DMS53 treated with DMSO at 0.1 percent for 48 hours (cell line): ENCODE measurements at regions not wholly inside any gene's neighbourhood (a gene's known extent, or its start where the extent isn't known, plus 50 kb on each side); places are given as distances from the start of the nearest gene placed in this dataset.

Source experiments
- DNase-seq: peaks from one replicate; lab custom pipeline; 2025; ENCODE audit not compliant: unreplicated experiment; lab: John Stamatoyannopoulos, UW

DNA sequence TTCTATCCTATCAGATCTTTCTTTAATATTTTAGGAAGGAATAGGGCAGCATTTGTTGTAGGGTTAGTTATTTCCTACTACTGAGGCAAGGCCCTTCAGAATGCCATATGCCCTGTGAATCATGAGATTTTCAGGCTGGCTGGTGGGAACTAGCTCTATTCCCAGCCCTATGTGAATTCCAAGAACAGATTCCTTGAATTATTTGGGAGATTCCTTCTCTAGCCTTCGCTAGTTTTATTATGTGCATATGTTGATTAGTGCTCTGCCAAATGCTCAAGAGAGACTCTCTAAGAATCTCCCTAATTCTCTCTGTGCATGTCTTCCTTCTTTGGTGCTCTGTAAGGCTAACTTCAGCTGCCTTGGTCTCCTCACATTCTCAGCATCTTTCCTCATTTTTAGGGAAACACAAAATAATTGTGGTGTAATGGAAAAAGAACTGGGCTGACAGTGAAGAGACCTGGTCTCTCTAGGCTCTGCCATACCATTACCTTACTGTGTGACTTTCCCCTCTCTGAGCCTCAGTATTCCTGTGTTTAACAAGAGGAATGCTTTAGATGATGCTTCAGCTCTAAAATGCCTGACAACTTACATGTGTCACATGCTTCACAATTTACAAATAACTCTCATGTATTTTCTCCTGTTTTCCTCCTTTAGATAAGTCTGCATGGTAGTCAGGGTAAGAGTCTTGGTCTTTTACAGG lies 79.7 kb downstream of the VMA21 start:
- no peak for DNase-seq

DNA sequence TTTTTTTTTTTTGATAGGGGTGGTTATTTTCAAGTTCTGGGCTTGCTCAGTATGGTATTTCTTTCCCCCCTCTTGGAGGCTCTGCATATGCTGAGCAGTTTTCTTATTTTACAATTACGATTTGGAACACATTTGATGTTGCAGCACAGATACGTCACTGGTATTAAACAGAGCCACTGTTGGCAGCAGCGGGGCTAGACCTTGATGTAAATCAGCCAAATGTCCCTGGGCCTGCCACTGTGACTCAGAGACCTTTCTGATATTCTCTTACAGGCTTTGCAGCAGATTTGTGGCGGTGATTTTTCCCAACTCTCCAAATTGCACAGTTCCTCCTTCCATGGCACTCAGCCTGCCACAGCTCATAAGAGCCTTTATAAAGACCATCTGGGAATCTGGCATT lies 81.1 kb downstream of the VMA21 start:
- DNase-seq: no peak

DNA sequence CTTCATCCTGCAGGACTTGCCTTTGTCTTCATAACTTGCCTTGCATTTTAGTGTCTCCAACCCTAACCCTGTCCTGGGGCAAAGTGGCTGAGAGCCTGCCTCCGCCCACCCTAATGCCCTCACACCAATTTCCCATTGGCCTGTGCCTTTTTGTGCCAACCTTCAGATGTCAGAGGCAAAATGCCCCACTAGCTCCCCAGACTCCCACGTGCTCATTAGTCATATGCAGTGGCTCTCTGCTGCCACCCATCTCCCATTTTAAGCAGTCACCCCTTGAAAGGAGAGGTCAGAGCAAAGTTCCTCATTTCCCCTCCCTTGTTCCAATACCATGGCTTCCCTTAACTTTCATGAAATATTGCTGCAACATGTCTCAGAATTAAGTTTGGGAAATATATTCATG lies 74.8 kb upstream of the PASD1 start:
- DNase-seq: no peak

DNA sequence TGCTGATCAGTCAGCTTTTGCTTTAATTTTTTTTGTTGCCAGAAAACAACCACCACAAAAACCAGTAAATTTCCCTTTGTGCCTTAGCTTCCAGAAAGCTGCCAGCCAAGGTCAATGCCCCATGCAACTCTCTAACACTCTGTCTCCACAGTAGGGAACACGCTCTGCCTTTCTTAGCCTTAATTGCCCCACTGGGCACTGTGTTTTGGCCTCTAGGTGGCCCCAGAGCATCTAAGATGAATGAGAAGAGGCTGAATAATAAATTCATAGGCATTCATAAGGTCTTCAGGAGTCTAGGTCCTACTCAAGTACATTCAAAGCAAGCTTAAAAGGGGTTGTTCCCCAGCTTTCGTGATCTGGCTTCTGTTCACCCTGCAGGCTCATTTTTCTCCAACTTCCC lies 57.7 kb upstream of the PASD1 start:
- peak; percentile 23 for DNase-seq

DNA sequence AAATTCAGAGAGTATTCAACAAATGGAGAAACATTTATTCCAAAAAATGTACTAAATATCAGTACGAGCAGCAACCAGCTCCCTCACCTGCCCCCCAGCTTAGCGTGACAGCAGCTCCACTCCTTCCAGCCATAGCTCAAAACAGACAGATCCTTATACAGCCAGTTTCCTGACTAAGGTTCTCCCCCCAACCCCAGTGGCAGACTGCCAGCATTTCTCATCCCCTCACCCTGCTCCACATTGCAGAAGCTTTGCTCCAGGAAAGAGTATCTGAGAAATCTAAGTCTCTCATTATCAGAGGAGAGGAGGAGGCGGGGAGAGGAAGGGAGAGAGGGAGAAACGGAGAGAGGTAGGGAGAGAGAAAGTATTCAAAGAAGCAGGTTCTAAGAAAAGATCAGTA lies 53.3 kb upstream of the PASD1 start:
- DNase-seq: no peak

DNA sequence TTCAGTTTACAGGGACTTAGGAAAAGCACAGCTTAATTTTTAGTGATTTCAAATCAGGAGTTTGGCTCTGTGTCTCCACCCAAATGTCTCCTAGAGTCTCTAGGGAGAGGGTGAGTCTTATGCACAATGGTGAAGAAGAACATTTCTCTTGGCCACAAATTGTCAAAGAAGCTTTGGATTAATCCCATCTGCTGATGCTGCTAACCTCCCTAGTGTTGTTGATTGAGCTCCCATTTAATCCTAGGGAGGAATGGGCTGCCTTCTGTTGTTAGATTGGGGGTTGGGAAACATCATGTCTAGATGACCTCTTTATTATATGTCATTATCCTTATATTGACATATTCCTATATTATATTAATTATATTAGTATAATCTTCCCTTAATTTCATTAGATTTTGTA lies 50.0 kb upstream of the PASD1 start:
- no peak for DNase-seq
